GM12878 (cell line): ENCODE measurements at regions not wholly inside any gene's neighbourhood (a gene's known extent, or its start where the extent isn't known, plus 50 kb on each side); places are given as distances from the start of the nearest gene placed in this dataset.
"Not testable (repeated sequence)": the region's sequence is repeated elsewhere in the genome, so short reads cannot be mapped to it uniquely, and the experiment has no call there.

ENCODE experiments used
- ATAC-seq: fragments of 200-7000 bp; cut with Tn5 transposase; 3 replicates; pipeline ENCODE4 v1.9.1; 2020; ENCODE audit warnings: mild to moderate bottlenecking, moderate library complexity
- BruUV-seq: library from RNA; stranded (reverse); fragments of 400-500 nt; replicated peaks from 2 replicates; lab custom pipeline; 2021; lab: Mats Ljungman, UMichigan
- CTCF ChIA-PET: fragments of 300-600 bp; sonication (Branson Sonifier 250); formaldehyde crosslinking; extraction: SDS; loops from one replicate; lab custom pipeline; 2021; ENCODE audit warnings: inconsistent platforms; lab: Yijun Ruan, JAX
- POLR2A ChIA-PET: fragments of 350-600 bp; formaldehyde crosslinking; extraction: SDS; loops from one replicate; lab custom pipeline; 2021; ENCODE audit warnings: inconsistent platforms; lab: Charles Lee
- RAD21 ChIA-PET: fragments of 300-600 bp; sonication (Branson Sonifier 250); formaldehyde crosslinking; loops from one replicate; lab custom pipeline; 2023; ENCODE audit warnings: antibody characterized with exemption; ENCODE audit not compliant: unreplicated experiment; lab: Charles Lee
- SMC1A ChIA-PET: fragments of 300-600 bp; sonication (Branson Sonifier 250); formaldehyde crosslinking; loops from one replicate; lab custom pipeline; 2023; ENCODE audit not compliant: unreplicated experiment, uncharacterized antibody; lab: Charles Lee
- DNase-seq: peaks from one replicate; pipeline ENCODE4 v3.0.0-alpha.2; 2011; ENCODE audit warnings: low read depth, low spot score
- FAIRE-seq: peaks from 3 replicates; lab custom pipeline; 2011; peaks lifted over from hg19 to GRCh38; lab: Jason Lieb, UNC
- H2AFZ ChIP-seq: 2 replicates; pipeline ENCODE4 v1.6.0; 2011; ENCODE audit warnings: low read depth, low read length, control low read depth; ENCODE audit not compliant: control insufficient read depth
- H3K27ac ChIP-seq: 2 replicates; pipeline ENCODE4 v1.5.1; 2011; ENCODE audit warnings: control low read depth; ENCODE audit not compliant: control insufficient read depth, insufficient read depth
- H3K27me3 ChIP-seq, 2 experiments: replicated peaks in 1 of 2; 2 replicates each; pipeline versions ENCODE4 v1.6.0 to v1.6.1; 2011; ENCODE audit warnings: low read length in 1 of 2; ENCODE audit not compliant: control insufficient read depth in 2 of 2, insufficient read depth in 2 of 2
- H3K36me3 ChIP-seq, 2 experiments: 2 replicates each; pipeline ENCODE4 v1.5.1; 2011; ENCODE audit warnings: low read length in 1 of 2; ENCODE audit not compliant: control insufficient read depth in 2 of 2, insufficient read depth in 2 of 2
- H3K4me1 ChIP-seq: 2 replicates; pipeline ENCODE4 v1.6.1; 2011; ENCODE audit warnings: mild to moderate bottlenecking, low read length, moderate library complexity, mixed read lengths; ENCODE audit not compliant: control insufficient read depth, insufficient read depth
- H3K4me2 ChIP-seq: 2 replicates; pipeline ENCODE4 v1.6.0; 2011; ENCODE audit warnings: control low read depth; ENCODE audit not compliant: control insufficient read depth, insufficient read depth
- H3K4me3 ChIP-seq: fragments of 200-600 bp; sonication (generic); 2 replicates; pipeline ENCODE4 v1.5.1; 2016
- H3K79me2 ChIP-seq: 2 replicates; pipeline ENCODE4 v1.6.0; 2011; ENCODE audit warnings: low read length; ENCODE audit not compliant: control insufficient read depth, insufficient read depth
- H3K9ac ChIP-seq: 2 replicates; pipeline ENCODE4 v1.8.0; 2011; ENCODE audit warnings: low read length, control low read depth, mixed read lengths; ENCODE audit not compliant: control insufficient read depth, insufficient read depth
- H3K9me3 ChIP-seq: replicated peaks from 3 replicates; pipeline ENCODE4 v1.5.1; 2011; ENCODE audit warnings: mild to moderate bottlenecking, low read length; ENCODE audit not compliant: control insufficient read depth, insufficient read depth
- H4K20me1 ChIP-seq: 2 replicates; pipeline ENCODE4 v1.6.0; 2011; ENCODE audit not compliant: control insufficient read depth, insufficient read depth
- ELK1 ChIP-seq: IDR thresholded peaks from 2 replicates; pipeline ENCODE4 v1.6.1; 2012; ENCODE audit warnings: low read depth, low read length, improper control_type of control experiment
- ETV6 ChIP-seq, 2 experiments: fragments of 450-650 bp in 1 of 2; IDR thresholded peaks in 1 of 2; conservative IDR thresholded peaks in 1 of 2; 2 replicates each; pipeline ENCODE4 v1.6.1; 2014; ENCODE audit warnings: antibody characterized with exemption in 1 of 2, borderline replicate concordance in 1 of 2, low read depth in 1 of 2, mild to moderate bottlenecking in 1 of 2, moderate library complexity in 1 of 2
- MLLT1 ChIP-seq: fragments of 450-650 bp; IDR thresholded peaks from 2 replicates; pipeline ENCODE4 v1.6.1; 2016; ENCODE audit warnings: mild to moderate bottlenecking
- SP1 ChIP-seq: IDR thresholded peaks from one replicate; pipeline ENCODE4 v1.6.1; 2011; ENCODE audit warnings: low read depth, low read length
- ZBED1 ChIP-seq: IDR thresholded peaks from 2 replicates; pipeline ENCODE4 v1.6.1; 2016; ENCODE audit warnings: borderline replicate concordance
- WGBS: methylation state at CpG from one replicate; pipeline ENCODE4 v1.1.6; 2016; ENCODE audit warnings: low lambda C conversion rate; ENCODE audit not compliant: insufficient replicate concordance, insufficient coverage; ENCODE audit errors: missing lambda C conversion rate; 5-methylcytosine and 5-hydroxymethylcytosine counted together
- in situ Hi-C: fragments of 300-500 bp; cut with MboI; formaldehyde crosslinking; loops from 9 replicates; pipeline ENCODE4 v1.14.3; 2018; ENCODE audit warnings: mixed read lengths
- intact Hi-C: fragments of 100-400 bp; cut with micrococcal nuclease; formaldehyde crosslinking; loops from one replicate; pipeline ENCODE4 v1.14.2; 2022; ENCODE audit not compliant: unreplicated experiment

- TF ChIP-seq ETV6 (conservative IDR thresholded peaks at IDR 0.05 in 1 of 2, IDR thresholded peaks at IDR 0.05 in 1 of 2; ENCODE audit: borderline replicate concordance in 1 of 2, low read depth in 1 of 2) (no peak), MLLT1 (no peak), ZBED1 (no peak), ELK1 (no peak), SP1 (no peak)
Measured at GRCh38 chr1:172941945-172942344, 108.8 kb downstream of the TNFSF18 start (continued).

GRCh38 chr1:172943138-172943537 lies 107.6 kb downstream of the TNFSF18 start:
- H3K36me3 ChIP-seq, SMC1A ChIA-PET, intact Hi-C loops: not testable (repeated sequence)

More at GRCh38 chr1:172943138-172943537, 107.6 kb downstream of the TNFSF18 start:
- H3K4me1 ChIP-seq, in situ Hi-C loops, FAIRE-seq, H3K9ac ChIP-seq, ATAC-seq, H3K79me2 ChIP-seq, RAD21 ChIA-PET, H3K9me3 ChIP-seq, DNase-seq, H3K4me2 ChIP-seq, CTCF ChIA-PET, H4K20me1 ChIP-seq, H2AFZ ChIP-seq, POLR2A ChIA-PET, H3K27me3 ChIP-seq, H3K4me3 ChIP-seq, BruUV-seq, H3K27ac ChIP-seq: not testable (repeated sequence)
- WGBS, result 6% methylated on average over 2 of the region's 2 CpGs
